ENCODE measurements at regions not wholly inside any gene's neighbourhood (a gene's known extent, or its start where the extent isn't known, plus 50 kb on each side); places are given as distances from the start of the nearest gene placed in this dataset.

DNA sequence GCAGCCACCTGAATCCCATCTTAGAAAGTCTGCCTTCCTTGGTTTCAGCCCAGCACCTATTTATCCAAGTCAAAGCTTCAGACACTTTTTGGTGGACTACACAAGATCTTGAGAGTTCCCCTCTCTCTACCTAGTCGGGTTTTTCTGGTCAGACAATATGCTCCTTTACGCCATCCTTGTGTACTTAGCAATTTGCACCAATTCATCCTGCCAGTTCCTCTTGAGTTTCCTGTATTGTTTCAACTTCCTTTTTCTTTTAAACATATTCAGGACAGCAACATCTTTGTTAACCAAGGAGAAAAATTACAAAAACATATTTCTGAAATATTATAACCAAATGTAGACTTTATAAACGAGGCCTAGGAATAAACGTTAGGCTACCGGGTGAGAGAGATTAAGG is 368.2 kb upstream of the CADM1 start:
- no peak for DNase-seq

DNA sequence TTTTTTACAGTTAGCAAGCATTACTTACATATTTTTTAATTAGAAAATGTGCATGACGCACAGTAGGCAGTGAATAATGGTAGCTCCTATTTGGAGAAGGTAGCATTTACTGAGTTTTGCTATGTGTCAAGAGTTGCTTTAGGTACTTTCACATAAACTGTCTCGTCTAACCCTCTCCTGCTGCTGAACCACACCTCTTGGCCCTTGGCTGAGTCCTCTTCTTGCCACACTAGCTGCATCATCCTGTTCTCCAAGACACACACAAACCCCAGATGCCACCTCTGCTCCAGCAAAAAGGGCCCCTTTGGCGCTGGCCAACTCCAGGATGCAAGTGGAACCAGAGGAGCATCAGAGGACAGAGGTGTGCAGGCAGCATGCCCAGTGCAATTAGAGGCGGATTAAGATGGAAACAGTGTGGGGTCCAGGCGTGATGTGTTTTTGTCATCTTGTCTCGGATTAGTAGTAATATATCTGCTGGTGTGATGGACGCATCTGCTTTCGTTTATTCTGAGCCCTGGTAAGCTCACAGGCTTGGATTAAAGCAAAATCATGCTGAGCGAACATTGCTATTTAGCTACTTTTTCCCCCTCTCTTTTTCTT is 367.0 kb upstream of the CADM1 start:
- no peak for DNase-seq

DNA sequence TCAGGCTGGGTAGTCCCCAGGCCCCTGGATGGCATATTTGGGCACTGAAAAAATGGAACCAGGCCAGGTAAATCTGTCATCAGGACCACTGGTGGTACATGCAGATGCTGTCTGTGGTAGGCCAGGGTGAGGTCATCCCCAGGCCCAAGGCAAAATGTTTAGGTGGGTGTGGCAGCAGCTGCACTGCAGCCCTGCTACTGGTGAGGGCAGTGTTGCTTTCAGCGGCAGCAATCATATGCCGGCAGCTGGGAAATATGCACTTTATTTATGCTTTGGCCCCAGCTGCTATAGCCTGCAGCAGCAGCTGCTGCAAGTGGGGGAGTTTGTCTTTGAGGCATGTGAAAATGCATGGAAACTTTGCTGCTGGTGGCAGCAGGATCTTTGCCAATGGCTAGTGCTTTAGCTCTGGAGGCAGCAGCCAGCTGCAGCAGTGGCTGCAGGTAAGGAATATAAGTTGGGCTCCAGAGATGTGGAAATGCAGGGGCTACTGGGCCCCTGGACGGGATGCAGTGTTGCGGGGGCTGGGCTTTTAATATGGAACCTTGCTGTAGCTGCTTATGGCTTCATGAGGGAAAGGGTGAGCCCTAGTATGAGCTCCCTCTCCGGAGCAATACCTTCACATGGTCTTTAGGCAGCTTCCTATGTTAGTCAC is 365.7 kb upstream of the CADM1 start:
- peak; percentile 62 for DNase-seq

DNA sequence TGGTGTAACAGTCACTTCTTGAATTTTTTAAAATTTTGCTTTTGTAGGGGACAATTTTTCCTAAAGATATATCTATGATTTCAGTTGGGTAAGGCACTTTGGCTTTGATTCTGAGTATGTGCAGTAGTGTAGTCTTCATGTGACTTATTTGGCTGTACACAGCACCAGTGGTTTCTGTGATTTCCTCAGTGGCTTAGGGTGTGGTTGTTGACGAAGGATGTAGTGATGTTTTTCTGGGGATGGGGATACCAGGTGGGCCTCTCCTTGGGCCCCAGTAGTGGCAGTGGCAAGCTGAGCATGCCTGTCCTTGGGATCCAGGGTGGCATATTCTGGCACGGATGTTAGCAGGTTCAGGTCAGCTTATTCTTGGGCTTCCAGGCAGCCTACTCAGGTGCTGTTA is 364.9 kb upstream of the CADM1 start:
- no peak for DNase-seq

DNA sequence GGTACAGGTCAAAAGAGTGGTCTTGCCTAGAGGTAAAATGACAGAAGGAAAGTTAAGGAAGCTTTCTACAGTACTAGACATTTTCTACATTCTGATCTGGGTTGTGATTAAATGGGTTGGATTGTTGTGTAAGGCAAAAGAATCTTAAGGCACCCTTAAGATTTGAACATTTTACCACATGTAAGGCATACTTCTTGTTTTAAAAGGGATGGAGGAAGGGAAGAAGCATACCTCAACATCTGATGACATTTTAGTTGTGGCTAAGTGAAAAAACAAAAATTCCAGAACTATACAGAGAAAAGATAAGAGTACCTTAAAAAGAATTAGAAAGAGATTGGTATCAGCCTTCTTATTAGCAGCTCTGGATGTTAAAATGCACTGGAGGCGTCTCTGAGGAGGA is 356.0 kb upstream of the CADM1 start:
- no peak for DNase-seq

DNA sequence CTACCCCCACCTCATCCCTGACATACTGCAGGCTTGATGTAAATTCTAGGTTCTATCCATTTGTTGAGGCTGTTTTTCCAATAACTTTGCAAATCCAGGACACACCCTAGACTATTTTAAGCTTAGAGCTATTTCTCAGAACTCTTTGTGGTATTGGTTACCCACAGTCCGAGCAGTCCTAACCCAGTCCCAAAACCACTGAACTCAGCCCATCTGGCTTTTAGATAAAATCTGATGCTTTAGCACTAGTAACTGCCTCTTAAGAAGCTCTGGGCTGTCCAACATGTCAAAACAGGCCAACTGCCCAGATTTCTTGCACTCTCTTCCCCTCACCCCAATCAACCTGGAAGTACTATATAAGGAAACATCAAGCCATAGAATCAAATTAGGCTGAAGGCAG is 344.4 kb upstream of the CADM1 start:
- no peak for DNase-seq

DNA sequence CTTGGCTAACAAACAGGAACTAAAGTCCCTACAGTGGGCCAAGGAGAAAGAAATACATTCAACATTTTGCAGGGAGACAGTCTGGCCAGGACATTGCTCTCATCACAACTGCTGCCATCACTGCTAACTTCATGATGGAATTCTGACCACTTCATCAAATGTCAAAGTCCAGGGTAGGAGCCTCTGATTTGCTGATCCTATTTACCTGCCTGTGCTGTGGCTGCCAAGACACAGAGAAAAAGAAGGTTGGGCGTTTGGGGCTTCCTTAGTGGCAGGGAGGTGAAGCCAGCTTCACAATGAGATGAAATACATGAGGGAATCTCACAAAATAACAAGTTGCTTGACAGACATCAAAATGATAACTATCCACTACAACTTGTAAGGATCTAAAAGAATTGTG is 343.9 kb upstream of the CADM1 start:
- DNase-seq = no peak

DNA sequence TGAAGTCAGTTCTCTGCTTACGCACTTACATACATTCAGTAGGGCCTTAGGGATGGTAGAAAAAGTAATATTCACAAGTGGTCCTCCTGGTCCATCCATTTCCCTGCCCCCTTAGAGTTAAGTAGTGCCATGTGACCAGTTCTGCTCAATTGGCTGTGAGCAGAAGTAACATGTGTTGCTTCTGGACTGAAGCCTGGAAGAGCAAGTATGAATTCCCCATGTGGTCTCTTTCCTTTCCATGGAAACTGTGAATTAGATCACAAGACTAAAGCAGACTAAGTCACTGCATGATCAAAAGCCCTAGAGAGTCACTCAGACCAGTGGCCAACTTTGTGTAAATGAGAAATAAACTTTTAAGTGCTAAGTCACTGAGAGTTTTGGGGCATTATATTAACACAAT is 341.7 kb upstream of the CADM1 start:
- no peak for DNase-seq

DNA sequence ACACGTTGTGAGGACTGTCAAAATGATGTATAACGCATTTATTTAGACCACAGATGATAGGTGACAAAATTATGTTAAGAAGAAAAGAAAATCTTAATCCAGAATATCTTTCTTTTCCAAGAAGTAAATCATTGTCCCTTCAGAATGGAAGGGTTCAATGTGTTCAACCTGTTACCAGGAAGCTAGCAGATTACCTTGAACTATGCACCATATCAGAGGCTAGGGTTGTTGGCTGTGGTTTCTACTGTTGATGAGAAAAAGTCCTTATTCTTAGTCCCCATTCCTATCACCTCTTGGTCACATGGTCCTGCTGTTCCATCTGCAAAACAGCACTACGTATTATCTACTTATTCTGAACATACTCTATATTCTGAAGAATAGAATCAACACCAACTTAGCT is 339.5 kb upstream of the CADM1 start:
- no peak for DNase-seq

DNA sequence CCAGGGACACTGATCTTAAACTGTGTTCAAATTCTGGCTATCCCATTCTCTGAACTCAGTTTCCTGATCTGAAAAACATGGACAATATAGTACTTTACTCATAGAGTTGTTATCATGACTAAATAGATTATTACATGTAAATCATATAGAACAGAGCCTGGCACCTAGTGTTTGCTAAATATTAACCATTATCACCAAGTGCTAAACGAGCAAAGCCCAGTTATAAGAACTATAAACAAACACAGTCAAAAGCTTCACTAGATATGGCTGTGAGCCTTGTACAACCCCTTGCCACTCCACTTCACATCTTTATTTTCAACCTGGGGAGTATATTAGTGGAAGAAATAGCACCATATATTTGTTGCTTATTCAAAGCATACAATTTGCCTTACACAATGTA is 338.9 kb upstream of the CADM1 start:
- no peak for DNase-seq

DNA sequence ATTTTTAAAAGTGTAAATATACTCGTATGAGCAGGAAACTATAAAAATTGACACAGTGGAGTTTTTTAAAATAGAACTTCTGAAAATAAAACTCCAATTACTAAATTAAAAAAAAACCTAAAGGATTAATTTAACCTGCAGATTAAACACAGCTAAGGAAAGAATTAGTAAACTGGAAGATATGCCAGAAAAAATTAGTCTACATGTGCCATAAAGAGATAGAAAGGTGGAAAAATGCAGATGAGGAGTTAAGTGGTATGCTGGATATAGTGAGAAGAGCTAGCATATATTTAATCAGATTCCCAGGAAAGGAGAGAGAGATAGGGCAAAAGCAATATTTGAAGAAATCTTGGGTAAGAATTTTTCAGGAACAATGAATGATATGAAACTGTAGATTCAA is 315.8 kb upstream of the CADM1 start:
- DNase-seq = no peak

DNA sequence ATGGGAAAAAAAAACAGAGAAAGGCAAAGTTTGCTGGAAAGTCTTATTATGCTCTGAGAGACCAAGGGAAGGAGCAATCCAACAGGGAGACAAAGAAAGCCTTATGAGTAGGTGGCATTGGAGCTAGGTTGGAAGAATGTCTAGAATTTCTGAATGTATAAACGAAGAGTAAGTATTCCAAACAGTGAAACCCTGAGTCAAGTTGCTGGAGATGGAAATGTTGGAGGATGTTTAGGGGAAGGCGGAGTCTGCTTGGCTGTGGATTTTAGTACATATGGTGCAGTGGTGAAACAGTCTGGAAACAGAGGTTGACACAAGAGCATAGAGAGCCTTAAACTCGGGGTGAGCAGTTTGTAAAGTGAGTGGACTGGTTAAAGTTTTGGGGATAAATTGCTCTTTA is 314.8 kb upstream of the CADM1 start:
- DNase-seq = no peak

DNA sequence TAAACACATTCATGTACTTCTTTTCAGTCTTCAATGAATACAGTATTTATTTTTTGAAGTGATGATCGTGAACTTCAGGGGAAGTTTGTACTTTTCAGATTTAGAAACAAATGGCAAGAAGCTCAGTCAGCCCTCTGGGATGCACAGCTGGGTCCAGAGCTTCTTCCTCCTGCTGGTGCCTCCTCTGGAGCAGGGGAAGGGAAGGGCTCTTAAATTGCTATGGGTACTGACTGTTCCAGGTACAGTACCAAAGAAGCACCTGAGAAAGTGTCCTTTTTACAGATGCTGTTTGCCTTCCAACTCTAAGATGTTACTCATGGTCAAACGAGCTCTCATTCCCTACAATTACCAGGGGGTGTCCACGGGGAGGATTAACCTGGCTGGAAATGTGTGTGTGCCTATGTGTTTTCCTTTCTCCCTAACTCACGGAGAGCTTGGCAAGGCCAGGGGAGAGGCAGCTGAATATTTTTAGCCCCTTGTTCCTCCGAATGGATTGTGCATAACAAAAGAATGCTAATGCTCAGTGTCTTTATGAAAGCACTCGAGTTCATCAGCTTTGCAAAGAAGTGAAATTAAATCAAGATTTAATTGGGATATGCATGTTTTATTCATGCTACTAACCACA is 313.7 kb upstream of the CADM1 start:
- no peak for DNase-seq

DNA sequence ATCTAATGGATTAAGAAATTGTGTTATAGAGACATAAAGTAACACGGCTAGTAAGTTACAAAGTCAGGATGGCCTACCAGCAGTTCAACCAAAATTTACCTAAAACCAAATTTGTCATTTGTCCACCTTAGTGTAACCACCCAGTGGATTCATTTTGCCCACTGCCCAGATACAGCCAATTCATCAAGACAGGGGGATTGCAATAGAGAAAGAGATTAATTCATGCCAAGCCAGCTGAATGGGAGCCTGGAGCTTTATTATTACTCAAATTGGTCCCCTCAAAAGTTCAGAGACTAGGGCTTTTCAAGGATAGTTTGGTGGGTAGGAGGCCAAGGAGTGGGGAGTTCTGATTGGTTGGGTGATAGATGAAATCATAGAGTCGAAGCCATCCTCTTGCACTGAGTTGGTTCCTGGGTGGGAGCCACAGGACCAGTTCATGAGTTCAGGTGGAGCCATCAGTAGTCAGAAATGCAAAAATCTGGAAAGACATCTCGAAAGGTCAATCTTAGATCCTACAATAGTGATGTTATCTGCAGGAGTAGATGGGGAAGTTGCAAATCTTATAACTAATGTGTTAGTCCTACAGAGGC is 304.2 kb upstream of the CADM1 start:
- no peak for DNase-seq

DNA sequence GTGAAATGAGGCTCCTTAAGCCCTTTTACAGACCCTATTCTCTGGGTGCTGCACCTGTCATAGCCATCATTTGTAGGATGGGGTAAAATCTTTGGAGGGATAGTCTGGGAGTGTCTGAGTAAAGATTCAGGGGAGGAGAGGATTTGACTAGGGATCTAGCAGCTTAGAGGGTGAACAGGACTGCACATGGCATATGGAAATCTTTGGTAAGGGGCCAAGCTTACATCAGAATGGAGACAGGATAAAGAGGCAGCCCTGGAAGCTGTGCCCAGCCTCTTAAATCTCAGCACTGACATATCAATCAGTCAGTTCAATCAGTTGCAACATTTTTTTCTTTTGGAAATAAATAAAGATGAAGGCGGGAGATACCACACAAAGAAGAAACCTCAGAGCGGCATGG is 301.8 kb upstream of the CADM1 start:
- DNase-seq = no peak

DNA sequence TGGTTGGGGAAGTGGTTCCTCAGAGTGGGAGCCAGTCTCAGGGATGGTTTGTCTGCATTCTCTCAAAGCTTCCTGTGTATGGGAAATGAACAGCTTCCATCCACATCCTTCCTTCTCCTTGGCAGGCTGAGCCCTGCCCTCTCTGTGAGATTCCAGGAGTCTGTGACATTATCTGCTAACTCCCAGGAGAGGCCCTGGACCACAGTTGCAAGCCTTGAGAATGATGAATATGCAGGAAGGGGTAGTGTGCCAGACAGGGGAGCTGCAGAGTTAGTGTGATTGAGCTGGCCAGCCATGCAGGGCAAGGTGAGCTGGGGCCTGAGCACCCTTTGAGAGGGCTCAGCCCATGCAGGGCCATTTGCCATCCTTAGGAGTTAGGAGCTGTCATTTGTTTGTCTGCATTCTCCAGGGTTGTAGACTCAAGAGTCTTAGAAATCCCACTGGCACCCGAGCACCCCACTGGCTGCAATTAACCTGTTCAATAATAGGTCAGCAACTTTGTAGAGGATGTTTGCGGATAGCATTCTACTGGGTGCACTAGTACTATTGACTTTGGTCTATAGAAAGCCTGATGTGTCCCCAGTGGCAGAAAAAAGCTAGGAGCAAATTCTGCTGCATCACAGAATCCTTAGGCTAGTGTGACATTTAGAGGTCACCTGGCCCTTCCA is 299.0 kb upstream of the CADM1 start:
- DNase-seq = no peak

DNA sequence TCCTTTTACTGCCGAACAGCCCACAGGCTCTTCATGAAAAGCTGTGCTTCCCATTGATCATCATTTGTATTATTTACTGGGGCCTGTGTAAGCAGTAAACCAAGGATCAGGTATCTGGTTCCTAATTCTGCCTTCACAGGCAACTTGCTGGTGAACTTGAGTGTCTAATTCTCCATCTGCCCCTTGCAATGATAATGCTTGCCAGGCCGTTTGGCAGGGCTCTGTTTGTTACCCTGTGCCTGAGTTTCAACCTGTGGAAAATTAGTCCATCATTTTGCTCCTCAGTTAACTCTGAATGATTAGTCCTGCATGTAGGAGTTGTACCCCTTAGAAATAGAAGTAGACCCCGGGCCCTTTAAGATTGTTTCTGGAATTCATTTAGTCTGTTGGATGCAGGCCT is 298.4 kb upstream of the CADM1 start:
- DNase-seq = no peak

DNA sequence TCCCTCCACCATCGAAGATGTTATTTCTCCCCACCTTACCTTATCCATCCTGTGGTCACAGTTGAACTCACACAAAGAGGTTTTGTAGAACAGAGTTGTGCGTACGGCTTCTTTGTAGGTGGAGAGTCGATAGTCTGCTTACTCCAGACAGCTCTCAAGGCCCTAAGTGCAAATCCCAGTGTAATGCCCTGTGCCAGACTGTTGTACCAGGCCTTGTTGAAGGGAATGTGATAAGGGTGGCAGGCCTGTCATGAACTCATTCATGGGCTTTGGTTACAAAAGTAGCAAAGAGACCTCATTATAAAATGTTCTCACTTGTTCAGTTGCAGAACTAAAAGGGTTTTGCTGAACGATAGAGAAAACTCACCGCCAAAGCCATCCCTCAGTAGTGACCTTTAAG is 288.7 kb upstream of the CADM1 start:
- no peak for DNase-seq

DNA sequence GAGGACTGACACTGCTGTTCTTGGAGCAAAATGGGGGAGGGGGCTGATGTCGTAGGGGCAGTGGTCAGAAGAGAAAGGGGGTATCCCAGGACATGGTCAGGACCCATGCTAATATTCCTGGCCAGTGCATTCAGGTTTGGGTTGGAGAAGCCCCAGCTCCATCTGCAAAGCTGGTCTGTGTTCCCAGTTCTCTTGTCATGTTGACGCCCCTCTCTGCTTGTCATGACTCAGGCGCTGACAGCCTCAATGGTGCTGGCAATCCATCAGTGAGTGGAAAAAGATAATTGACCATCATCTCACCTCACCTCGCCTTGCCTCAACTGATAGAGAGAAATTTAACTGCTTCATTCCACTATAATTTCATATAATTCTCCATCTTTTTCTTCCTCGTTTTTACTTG is 283.1 kb upstream of the CADM1 start:
- no peak for DNase-seq

DNA sequence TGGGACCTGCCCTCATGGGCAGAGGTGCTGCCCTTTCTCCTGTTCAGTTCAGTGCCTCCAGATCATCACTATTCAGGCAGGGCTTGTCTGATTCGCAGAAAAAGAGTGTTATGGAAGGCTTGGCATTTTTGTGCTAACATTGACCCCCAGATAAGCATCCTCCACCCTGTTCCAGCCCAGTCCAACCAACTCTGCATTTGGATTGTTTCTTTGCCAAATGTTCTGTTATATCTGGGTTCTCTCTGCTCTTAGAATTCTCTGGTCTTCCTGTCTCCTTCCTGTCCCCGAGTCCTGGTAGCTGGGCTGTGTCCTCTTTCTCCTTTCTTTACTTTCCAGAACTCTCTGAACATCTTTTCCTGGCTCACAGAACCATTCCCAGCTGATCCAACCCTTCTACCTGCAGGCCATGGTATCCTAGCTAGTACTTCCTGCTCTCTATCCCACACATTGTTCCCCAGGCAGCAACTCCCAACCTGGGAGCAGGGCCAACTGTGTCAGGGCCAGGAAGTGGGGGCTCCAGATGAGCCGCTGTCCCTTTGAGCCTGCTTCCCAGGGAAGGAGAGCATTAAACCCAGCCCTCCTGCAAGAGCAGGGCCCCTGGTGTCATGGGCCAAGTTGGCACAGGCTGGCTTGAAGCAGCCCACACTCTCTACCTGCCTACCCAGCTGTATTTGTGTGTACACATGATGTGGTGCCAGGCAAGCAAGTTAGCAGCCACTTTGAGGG is 280.7 kb upstream of the CADM1 start:
- no peak for DNase-seq

DNA sequence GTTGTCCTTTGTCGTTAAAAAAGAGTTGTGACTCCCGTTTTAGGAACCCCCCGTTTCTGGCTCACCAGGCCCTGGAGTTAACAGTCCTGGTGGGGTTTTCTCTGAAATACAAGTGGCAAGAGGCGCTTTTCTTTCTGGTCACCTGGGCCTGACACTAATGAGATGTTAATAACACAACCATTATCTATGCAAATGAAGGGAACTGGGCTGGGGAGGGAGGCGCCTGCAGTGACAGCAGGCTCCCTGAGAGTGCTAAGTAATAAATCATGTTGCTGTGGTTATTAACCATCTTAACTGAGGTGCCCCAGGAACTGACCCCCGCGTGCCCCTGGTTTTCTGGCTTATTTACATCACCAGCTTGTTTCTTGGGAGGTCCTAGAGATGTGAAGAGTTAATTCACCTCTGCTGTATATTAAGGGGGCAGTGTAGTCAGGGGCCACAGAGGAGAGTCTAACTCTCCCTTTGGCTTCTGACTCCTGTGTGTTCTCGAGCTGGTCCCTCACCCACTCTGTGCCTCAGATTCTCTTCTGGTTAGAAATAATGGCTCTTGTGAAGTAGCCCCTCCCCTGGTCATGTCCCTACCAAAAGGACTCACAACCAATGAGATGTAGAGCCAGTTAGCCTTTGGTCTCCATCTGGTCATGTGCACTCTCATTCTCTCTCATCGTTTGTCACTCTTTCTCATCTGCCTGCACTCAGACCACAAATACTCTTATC is 276.6 kb upstream of the CADM1 start:
- DNase-seq = no peak

DNA sequence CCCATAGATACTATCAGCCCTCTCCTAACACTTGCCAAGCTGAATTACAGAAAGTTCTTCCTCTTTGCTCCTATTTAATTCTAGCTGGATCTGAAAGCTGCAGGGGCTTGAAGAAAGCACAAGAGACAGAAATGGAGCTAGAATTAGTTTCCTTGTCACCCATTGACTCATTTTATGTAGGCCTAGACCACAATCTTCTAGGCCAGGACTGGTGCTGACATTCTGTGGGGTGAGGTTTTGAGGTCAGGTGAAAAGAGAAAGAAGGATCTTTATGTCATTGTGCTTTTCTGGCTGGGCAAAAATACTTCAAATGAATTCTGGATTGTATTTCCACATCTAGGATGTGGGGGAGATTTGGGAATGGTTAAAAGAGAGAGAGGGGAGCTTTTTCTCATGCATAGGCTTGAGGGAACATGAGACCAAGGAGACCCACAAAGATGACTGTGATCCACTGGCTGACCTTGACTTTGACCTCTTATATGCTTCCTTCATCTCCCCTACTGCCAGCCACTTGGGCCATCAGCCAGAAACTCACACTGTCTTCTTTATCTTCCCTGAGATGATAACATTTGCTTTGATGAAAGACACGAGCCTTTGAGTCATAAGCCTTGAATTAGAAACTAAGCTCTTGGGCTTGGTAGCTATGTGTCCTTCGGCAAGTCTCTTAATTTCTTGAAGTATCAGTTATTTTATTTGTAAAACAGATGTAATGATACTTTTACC is 274.9 kb upstream of the CADM1 start:
- DNase-seq = peak; percentile 3
